NCI-H2081 treated with DMSO at 0.1 percent for 48 hours (cell line): ENCODE measurements at regions not wholly inside any gene's neighbourhood (a gene's known extent, or its start where the extent isn't known, plus 50 kb on each side); places are given as distances from the start of the nearest gene placed in this dataset.

Experiments
- DNase-seq: peaks from one replicate; lab custom pipeline; 2025; lab: John Stamatoyannopoulos, UW

- no peak for DNase-seq
Observed at GRCh38 chr4:136925203-136925602, 607.1 kb downstream of the PCDH18 start.

DNA sequence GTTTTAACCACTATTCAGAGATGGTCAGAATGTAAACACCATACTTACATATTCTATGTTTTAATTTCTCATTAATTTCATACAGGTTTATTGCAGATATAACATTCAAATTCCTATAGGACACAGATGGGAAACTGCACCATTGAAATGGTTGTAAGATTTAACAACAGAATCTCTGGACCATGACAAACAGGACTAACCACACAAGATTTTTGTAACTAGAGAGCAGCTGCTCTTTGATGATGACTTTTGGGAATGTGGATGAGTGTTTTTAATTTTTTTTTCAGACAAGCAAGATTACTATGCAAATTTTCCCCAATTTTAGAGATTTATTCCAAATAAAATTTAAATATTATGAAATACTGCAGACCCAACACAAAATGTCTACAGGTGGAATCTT, 610.2 kb downstream of the PCDH18 start:
- no peak for DNase-seq

DNA sequence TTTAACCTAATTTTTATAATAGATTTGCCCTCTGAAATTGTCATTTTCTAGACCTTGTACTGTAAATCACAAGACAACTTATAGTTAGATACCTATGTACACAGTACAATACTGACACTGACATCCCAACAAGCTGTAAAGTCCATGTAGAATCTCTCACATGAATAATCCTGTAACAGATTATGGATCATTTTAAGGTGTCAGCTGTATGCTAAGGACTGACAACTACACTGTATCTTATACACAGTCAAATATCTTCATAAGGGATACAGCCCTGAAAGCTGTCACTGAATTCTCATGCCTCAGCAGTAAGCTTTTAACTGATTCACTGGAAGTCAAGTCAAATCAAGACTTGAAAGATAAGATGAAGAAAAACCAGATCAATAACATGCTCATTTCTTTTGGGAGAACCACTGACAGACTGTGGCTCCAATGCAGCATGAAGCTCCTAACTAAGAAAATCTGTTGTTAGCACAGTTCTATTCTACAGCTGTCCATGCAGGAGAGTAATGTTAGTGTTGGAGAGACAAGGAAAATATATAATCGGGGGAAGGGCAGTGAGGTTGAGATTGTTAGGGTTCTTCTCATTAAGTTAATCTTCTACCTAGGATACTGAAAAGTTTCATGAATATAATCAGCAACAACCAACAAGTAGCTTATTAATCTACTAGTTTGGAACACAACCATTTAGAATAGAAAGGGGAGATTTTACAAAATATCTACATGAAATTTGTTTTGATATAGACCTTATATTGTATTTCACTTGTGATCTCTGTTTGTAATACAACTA, 612.0 kb downstream of the PCDH18 start:
- no peak for DNase-seq

DNA sequence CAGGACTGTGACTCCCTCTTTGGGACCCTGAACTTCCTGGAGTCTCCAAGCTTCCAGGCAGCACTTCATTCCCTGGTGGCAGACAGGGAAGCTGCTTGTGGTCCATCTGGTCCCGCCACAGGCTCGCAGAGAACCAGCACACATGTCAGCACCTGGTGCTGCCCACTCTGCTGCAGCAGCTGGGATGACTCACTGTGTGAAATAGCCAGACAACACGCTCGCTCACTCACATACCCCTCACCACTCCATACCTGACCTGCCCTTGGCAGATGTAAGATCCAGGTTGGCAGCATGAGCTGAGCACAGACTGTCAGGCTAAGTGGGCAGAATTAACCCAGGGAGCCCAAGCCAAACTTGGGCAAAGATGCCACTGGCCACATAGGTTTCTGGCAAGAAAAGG, 613.5 kb downstream of the PCDH18 start:
- DNase-seq, result no peak

- no peak for DNase-seq
Observed at GRCh38 chr4:136917312-136918110, 614.8 kb downstream of the PCDH18 start.

- no peak for DNase-seq
Observed at GRCh38 chr4:136909626-136910025, 622.7 kb downstream of the PCDH18 start.

DNA sequence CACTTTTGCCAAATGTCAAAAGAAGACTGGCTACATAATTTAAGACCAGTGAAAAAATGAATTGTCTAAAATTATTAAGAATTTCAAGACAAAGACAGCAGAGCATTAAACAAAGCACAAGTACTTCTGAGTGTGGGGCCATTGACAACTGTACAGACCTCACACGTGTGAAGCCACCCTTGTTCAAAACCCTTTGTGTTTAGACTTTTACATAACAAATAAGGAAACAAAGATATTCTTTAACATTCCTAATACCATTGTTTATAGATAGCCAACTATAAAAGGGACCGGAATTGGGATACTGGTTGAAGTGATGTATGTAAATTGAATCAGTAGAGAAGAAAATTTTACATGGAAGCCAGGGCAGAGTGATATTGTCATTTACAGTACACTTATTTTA, 624.2 kb downstream of the PCDH18 start:
- no peak for DNase-seq

DNA sequence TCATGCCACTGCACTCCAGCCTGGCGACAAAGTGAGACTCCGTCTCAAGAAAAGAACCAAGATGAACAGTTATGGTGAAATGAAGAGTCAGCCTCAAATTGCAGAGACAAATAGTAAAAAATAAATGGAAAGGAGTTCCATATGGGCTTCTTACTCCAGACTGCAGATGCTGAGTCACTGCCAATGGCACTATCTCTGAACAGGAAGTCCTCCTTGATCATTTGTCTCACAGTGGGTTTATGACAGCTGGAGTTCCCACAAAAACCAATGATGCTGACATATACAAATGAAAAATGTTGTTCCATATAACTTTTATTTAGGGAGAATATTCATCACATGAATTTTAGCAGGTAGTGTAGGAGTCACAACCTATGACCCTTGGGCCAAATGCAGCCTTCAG, 631.6 kb downstream of the PCDH18 start:
- no peak for DNase-seq

GRCh38 chr4:136898590-136899248, 633.6 kb downstream of the PCDH18 start:
- DNase-seq, result no peak

- no peak for DNase-seq
Observed at GRCh38 chr4:136893573-136893972, 638.7 kb downstream of the PCDH18 start.

- no peak for DNase-seq
Observed at GRCh38 chr4:136881666-136882065, 650.6 kb downstream of the PCDH18 start.

DNA sequence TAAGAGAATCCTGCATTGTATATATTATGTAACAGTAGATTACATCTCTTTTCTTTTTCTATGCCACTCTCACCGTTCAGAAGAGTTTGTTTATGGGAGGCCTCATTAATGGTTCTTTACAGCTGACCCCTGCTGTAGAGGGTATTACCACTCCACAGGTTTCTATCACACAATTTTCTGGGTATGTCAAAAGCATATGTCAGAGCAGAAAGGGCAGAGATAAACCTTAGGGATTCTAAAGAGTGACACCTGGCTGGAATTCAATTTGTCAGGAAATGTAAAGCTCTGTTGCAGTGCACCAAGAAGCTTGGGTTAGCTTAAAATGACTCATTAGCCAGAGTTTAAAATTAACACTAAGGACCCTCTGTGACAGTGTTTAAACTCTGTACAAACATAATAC, 658.7 kb downstream of the PCDH18 start:
- DNase-seq, result no peak

DNA sequence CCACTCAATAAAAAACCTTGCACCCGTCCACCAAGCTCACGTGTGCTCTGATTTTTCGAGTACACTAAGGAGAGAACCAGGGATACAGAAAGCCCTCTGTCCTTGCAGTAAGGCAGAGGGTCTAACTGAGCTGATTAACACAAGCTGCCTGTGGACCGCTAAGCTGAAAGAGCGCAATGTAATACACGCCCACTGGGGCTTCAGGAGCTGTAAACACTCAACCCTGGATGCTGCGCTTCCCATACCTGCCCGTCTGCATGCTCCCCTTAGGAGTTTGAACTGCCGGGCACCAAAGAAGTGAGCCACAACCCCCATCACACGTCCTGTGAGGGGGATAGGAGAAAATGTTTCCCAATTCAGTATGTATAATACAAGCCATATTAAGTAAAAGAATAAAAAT, 664.8 kb downstream of the PCDH18 start:
- no peak for DNase-seq

GRCh38 chr4:136865526-136865925, 666.8 kb downstream of the PCDH18 start:
- no peak for DNase-seq

GRCh38 chr4:136864604-136865185, 667.6 kb downstream of the PCDH18 start:
- DNase-seq, result no peak

GRCh38 chr4:136863756-136864155, 668.5 kb downstream of the PCDH18 start:
- DNase-seq, result no peak

- DNase-seq, result no peak
Observed at GRCh38 chr4:136862653-136863052, 669.6 kb downstream of the PCDH18 start.

GRCh38 chr4:136861091-136861490, 671.2 kb downstream of the PCDH18 start:
- DNase-seq, result no peak

DNA sequence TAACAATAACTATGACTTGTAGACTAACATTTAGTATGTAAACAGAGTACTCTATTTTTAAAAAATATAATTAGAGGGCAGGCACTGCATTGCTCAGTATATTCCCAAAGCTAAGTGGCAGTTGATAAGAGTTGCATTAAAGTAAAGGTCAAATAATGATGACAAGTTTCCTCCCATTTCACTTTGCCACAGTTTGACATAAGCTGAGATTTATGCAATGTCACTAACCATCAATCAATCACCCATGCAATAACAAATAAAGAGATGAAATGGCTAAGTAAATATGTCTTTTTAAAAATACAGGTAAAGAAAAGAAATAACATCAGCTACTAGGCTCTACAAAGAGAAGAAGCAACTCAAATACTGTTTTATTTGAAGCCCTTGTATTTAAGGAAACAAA, 673.4 kb downstream of the PCDH18 start:
- no peak for DNase-seq

DNA sequence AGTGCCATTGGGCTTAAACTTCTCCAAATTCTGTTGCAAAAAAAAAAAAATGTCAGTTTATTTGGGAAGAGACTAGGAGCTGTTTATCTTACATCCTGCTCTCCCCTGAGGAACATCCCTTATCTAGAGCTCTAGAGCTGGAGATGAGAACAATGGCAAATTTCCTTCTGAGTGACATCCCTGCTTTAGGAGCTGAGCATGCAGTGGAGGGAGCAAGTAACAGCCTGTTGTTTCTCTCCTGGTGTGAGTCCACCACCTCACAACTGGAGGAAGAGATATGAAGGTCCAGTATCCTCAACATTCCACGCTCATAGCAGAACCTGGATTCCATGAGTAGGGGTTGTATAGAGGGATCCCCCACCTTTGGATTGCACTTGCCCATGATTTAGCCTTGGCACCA, 676.4 kb downstream of the PCDH18 start:
- DNase-seq, result no peak

- DNase-seq, result no peak
Observed at GRCh38 chr4:136850446-136850845, 681.8 kb downstream of the PCDH18 start.

- DNase-seq, result no peak
Observed at GRCh38 chr4:136847881-136848621, 684.2 kb downstream of the PCDH18 start.
